Activated CD4-positive, alpha-beta T cell treated with anti-CD3 and anti-CD28 coated beads for 24 hours (primary cell): ENCODE measurements at regions not wholly inside any gene's neighbourhood (a gene's known extent, or its start where the extent isn't known, plus 50 kb on each side); places are given as distances from the start of the nearest gene placed in this dataset.

ENCODE experiments used
- DNase-seq, 2 donors: peaks; one replicate each; pipeline ENCODE4 v3.0.0-alpha.2; 2020; ENCODE audit warnings: low read depth in 2 of 2

DNA sequence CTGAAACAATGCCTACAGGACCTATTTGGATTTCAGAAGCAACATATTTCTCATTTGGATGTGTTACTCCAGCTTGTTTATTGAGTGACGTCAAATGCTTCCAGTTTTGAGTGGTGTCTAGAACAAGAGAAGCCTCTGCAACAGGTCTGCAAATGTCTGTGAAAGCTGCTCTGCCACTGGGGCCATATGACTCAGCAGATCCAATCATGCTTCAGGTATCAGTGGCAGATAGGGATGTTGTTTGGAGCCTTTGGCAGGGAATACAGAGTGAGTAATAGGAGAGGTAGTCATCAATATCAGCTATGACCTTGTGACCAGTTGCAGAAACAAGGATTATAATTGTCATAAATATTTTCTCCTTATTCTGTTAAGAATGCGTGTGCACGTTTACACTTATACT lies 141.1 kb upstream of the ZXDA start:
- DNase-seq, result no peak

DNA sequence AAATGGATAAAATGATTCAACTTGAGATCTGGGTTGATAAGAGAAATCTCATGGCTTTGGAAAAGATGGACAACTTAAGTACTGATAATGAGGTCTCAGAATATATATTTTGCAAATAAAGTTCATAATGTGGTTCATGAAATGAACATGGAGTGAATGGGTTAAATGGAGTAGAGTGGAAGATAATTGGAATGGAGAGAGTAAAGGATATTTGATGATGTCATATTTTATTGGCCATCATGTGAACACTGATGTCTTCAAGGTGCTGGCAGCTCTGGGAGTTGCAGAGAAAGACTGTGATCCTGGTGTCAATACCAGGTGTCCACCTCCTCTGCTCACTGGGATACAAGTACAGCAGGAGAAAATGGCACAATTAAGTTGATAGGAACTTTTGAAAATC lies 133.9 kb upstream of the ZXDA start:
- no peak for DNase-seq

DNA sequence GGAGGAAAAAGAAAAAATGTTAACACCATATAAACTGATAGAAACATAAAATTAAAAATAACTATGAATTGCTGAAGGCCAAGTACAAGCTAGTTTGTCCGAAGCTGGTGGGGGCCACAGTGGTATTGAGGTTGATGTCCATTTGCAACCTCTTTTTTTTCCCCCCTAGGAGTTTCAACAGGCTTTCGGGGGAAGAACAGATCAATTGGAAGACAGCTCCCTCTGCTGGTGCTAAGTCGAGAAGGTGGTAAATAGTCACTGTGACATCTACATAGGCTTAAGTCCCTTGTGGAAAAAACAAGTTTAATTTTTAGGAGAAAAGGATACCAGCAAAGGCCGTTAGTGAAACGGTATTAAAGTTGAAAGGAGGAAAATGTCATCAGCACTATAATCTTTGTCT lies 115.7 kb upstream of the ZXDA start:
- DNase-seq, result peak in 1 of 2 donors; percentile 17

GRCh38 chrX:57985951-57986350 lies 75.7 kb upstream of the ZXDA start:
- DNase-seq, result no peak

- DNase-seq, result no peak
Measured at GRCh38 chrX:57984620-57985019, 74.4 kb upstream of the ZXDA start.

DNA sequence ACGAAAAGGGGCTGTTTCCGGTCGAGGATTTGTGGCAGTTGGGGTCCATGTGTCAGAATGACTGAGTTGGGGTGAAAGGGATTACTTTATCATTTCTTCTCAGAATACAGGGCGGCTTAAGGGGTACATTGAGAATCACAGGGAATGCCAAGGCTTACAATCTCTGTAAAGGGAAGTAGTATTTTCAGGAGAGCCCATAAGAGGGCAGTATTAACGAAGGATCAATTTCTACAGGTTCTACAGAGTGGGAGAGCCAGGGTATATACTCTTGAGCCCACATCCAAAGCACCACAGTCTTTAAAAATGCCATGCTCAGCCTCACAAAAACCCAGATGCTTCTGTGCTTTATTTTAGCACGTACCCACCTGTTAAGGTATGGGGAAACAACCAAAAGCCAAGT lies 67.7 kb upstream of the ZXDA start:
- no peak for DNase-seq

DNA sequence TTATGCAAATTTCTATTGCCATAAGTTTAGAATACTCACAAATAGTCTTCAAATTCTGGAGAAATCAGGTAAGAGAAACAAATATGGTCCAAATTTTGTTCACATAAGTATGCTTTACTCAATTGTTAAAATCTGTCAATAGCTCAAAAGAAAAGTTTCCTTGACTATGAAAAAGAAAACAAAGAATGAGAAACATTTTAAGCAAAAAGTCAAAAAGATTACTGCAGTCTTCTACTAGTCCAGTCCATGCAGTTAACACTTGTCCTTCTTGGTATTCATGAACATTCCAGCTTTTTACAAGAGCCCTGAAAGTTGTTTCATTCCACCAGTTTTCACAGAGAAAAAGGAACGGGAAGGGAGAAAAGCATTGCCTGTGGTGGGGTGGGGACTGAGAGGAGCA lies 54.7 kb upstream of the ZXDA start:
- DNase-seq, result no peak
